Progenitor cell of endocrine pancreas (in vitro differentiated cells): ENCODE measurements at regions not wholly inside any gene's neighbourhood (a gene's known extent, or its start where the extent isn't known, plus 50 kb on each side); places are given as distances from the start of the nearest gene placed in this dataset.

Experiments
- DNase-seq: peaks from one replicate; pipeline ENCODE4 v3.0.0; 2021; ENCODE audit warnings: low spot score; ENCODE audit not compliant: unreplicated experiment
- H3K27ac Mint-ChIP-seq: 2 replicates; pipeline ENCODE4 v1.8.0; 2021; ENCODE audit warnings: mild to moderate bottlenecking, moderate library complexity, mixed read lengths
- H3K27me3 Mint-ChIP-seq: 2 replicates; pipeline ENCODE4 v1.8.0; 2021; ENCODE audit warnings: mixed read lengths
- H3K36me3 Mint-ChIP-seq: 2 replicates; pipeline ENCODE4 v1.8.0; 2022; ENCODE audit warnings: mixed read lengths; ENCODE audit not compliant: insufficient read depth
- H3K4me1 Mint-ChIP-seq: 2 replicates; pipeline ENCODE4 v1.8.0; 2021; ENCODE audit warnings: low read depth, mixed read lengths
- H3K4me3 Mint-ChIP-seq: 2 replicates; pipeline ENCODE4 v1.8.0; 2021; ENCODE audit warnings: low read depth, mild to moderate bottlenecking, moderate library complexity, mixed read lengths
- H3K9me3 Mint-ChIP-seq: 2 replicates; pipeline ENCODE4 v1.8.0; 2021; ENCODE audit warnings: low read depth, mixed read lengths
- TF ChIP-seq, protein P1 (sequence below): fragments of 200-600 bp; sonication (generic); IDR thresholded peaks from one replicate; pipeline ENCODE4 v1.5.0; 2021; ENCODE audit warnings: antibody characterized with exemption, mild to moderate bottlenecking; ENCODE audit not compliant: unreplicated experiment

DNA sequence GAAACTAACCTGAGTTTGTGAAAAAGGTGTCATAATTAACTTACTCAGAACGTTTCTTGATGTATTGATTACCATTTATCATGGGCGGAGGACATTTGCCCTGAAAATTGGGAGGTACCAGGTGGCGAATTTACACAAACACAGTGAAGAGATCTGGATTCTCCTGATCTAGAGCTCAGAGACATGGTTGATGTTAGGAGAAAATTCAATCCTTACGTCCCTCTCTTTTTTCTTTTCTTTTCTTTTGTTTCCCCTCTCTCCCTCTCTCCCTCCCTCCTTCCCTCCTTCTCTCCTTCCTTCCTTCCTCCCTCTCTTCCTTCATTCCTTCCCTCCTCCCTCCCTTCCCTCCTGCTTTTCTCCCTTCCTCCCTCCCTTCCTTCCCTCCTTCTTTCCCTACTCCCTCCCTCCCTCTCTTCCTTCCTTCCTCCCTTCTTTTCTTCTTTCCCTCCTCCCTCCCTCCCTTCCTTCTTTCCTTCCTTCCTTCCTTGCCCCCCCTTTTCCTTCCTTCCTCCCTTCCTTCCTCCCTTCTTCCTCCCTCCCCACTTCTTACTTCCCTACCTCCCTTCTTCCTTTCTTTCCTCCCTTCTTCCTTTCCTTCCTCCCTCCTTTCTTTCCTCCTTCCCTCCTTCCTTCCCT, 234.1 kb downstream of the OTOR start:
- no peak for DNase-seq
- Mint-ChIP-seq H3K4me3 (no peak overlapping the region), H3K4me1 (no peaks in the 10 kb centered on the region), H3K9me3 (no peaks in the 10 kb centered on the region), H3K27me3 (peaks cover 3% of the 10 kb centered on the region), H3K27ac (no peak overlapping the region), H3K36me3 (no peaks in the 10 kb centered on the region)
- TF ChIP-seq, protein P1, sequence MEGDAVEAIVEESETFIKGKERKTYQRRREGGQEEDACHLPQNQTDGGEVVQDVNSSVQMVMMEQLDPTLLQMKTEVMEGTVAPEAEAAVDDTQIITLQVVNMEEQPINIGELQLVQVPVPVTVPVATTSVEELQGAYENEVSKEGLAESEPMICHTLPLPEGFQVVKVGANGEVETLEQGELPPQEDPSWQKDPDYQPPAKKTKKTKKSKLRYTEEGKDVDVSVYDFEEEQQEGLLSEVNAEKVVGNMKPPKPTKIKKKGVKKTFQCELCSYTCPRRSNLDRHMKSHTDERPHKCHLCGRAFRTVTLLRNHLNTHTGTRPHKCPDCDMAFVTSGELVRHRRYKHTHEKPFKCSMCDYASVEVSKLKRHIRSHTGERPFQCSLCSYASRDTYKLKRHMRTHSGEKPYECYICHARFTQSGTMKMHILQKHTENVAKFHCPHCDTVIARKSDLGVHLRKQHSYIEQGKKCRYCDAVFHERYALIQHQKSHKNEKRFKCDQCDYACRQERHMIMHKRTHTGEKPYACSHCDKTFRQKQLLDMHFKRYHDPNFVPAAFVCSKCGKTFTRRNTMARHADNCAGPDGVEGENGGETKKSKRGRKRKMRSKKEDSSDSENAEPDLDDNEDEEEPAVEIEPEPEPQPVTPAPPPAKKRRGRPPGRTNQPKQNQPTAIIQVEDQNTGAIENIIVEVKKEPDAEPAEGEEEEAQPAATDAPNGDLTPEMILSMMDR = no peak

DNA sequence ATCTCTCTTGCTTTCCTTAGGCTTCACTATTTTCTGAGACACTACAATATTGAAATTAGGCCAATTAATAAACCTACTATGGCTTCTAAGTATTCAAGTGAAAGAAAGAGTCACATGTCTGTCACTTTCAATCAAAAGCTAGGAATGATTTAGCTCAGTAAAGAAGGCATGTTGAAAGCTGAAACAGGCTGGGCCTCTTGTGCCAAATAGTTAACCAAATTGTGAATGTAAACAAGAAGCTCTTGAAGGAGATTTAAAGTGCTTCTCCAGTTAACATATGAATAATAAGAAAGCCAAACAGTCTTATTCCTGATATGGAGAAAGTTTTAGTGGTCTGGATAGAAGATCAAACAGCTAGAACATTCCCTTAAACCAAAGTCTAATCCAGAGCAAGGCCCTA, 236.3 kb downstream of the OTOR start:
- Mint-ChIP-seq H3K27ac (no peak overlapping the region), H3K4me1 (no peaks in the 10 kb centered on the region), H3K27me3 (peaks cover 3% of the 10 kb centered on the region), H3K4me3 (no peak overlapping the region), H3K9me3 (no peaks in the 10 kb centered on the region), H3K36me3 (no peaks in the 10 kb centered on the region)
- no peak for DNase-seq
- TF ChIP-seq, protein P1 = no peak

DNA sequence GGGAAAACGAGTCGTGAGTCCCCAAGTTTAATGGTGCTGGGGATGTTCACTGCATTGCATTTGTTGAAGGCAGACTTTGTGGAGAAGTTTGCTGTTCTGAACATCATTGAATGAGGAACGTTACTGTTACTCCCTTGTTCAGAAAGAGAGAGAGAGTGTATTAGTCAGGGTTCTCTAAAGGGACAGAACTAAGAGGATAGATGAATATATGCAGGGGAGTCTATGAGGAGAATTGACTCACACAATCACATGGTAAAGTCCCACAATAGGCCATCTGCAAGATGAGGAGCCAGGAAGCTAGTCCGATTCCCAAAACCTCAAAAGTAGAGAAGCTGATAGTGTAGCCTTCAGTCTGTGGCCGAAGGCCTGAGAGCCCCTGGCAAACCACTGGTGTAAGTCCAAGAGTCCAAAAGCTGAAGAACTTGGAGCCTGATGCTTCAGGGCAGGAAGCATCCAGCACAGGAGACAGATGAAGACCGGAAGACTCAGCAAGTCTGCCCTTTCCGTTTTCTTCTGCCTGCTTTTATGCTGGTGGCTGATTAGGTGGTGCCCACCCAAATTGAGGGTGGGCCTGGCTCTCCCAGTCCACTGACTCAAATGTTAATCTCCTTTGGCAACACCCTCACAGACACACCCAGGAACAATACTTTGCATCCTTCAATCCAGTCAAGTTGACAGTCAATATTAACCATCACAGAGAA, 223.5 kb upstream of the PCSK2 start:
- no peaks in the 10 kb centered on the region for H3K36me3 Mint-ChIP-seq
- no peak for DNase-seq
- H3K4me3 Mint-ChIP-seq = no peak overlapping the region
- H3K27me3 Mint-ChIP-seq = peaks cover 11% of the 10 kb centered on the region
- no peak overlapping the region for H3K27ac Mint-ChIP-seq
- no peaks in the 10 kb centered on the region for H3K4me1 Mint-ChIP-seq
- TF ChIP-seq, protein P1 = no peak
- no peaks in the 10 kb centered on the region for H3K9me3 Mint-ChIP-seq

DNA sequence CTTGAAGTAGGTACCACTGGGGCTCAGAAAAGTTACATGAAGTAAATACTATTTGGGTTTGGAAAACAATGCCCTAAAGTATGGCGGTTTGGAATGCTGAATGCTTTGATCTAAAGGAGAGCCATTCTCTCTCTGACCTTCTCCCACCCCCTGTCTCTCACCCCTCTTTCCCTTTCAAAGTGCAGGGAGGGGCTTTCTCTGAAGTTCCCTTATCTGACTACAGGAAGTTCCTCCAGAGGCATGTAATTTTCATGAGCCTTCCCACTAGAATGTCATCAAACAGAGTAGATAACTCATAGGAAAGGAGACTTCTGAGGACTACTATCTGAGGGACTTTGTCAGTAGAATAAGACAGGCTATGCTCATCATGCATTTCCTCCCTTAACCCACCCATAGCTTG, 216.7 kb upstream of the PCSK2 start:
- Mint-ChIP-seq H3K4me3 (no peak overlapping the region), H3K36me3 (no peaks in the 10 kb centered on the region), H3K27me3 (peaks cover 3% of the 10 kb centered on the region), H3K9me3 (no peaks in the 10 kb centered on the region), H3K4me1 (no peaks in the 10 kb centered on the region), H3K27ac (no peak overlapping the region)
- no peak for DNase-seq
- TF ChIP-seq, protein P1 = no peak

DNA sequence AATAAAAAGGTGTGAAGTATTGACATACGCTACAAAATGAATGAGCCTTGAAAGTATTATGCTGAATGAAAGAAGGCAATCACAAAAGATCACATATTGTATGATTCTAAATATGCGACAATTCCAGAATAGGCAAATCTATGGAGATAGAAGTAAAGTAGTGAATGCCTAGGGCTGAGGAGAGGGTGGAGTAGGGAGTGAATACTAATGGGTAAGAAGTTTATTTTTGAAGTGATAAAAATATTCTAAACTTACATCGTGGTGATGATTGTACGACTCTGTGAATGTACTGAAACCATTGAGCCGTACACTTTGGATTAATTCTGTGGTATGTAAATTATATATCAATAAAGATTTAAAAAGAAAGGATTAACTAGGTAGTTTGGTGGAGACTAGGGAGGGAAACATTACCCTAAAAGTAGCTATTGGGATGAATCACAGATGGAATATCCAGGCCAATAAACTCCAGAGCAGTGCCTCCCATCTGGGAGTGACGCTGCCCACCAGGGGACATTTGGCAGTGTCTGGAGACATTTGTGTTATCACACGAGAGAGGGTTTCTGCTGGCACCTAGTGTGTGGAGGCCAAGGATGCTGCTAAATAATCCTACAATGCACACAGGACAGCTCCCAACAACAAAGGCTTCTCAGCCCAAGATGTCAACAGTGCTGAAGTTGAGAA, 214.2 kb upstream of the PCSK2 start:
- Mint-ChIP-seq H3K36me3 (no peaks in the 10 kb centered on the region), H3K4me3 (no peak overlapping the region), H3K27ac (no peak overlapping the region), H3K9me3 (no peaks in the 10 kb centered on the region), H3K4me1 (no peaks in the 10 kb centered on the region), H3K27me3 (peaks cover 3% of the 10 kb centered on the region)
- DNase-seq = no peak
- TF ChIP-seq, protein P1 = no peak
